ENCODE measurements at regions not wholly inside any gene's neighbourhood (a gene's known extent, or its start where the extent isn't known, plus 50 kb on each side); places are given as distances from the start of the nearest gene placed in this dataset.

DNA sequence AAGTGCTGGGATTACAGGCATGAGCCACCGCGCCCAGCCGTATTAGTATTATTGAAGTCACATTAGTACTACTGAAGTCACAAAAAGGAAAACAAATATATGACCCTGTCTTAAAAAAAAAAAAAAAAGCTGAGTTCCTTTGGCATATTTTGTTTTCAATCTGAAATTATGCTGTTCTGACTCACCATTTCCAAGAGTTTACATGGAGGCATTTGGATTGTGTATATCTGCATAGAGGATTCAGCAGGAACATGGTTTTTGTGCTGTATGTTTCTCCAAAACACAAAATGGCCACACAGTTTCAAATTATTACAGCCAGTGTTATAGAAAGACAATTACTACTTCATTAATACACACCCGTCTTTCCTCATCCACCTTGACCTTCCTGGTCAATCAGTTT lies 103.5 kb upstream of the TSC22D1 start:
- TF ChIP-seq, protein P1, sequence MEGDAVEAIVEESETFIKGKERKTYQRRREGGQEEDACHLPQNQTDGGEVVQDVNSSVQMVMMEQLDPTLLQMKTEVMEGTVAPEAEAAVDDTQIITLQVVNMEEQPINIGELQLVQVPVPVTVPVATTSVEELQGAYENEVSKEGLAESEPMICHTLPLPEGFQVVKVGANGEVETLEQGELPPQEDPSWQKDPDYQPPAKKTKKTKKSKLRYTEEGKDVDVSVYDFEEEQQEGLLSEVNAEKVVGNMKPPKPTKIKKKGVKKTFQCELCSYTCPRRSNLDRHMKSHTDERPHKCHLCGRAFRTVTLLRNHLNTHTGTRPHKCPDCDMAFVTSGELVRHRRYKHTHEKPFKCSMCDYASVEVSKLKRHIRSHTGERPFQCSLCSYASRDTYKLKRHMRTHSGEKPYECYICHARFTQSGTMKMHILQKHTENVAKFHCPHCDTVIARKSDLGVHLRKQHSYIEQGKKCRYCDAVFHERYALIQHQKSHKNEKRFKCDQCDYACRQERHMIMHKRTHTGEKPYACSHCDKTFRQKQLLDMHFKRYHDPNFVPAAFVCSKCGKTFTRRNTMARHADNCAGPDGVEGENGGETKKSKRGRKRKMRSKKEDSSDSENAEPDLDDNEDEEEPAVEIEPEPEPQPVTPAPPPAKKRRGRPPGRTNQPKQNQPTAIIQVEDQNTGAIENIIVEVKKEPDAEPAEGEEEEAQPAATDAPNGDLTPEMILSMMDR (IDR thresholded peaks at IDR 0.05; ENCODE audit: borderline replicate concordance, extremely low read depth, low read length, poor library complexity, severe bottlenecking), result no peak
- TF ChIP-seq EZH2 (IDR thresholded peaks at IDR 0.05; ENCODE audit: borderline replicate concordance, low read depth, low read length, severe bottlenecking), result no peak
